HG02938 (cell line): ENCODE measurements at regions not wholly inside any gene's neighbourhood (a gene's known extent, or its start where the extent isn't known, plus 50 kb on each side); places are given as distances from the start of the nearest gene placed in this dataset.

Experiments used
- ATAC-seq: cut with Tn5 transposase; IDR thresholded peaks from one replicate; pipeline ENCODE4 v1.9.1; 2021; ENCODE audit warnings: mild to moderate bottlenecking, moderate library complexity; ENCODE audit not compliant: unreplicated experiment

GRCh38 chr20:19807946-19808330 lies 49.9 kb downstream of the RIN2 start:
- no peak for ATAC-seq

- ATAC-seq: no peak
Measured at GRCh38 chr20:19808498-19808897, 50.4 kb downstream of the RIN2 start.

GRCh38 chr20:19809505-19809904 lies 51.4 kb downstream of the RIN2 start:
- no peak for ATAC-seq

GRCh38 chr20:19811231-19811630 lies 53.2 kb downstream of the RIN2 start:
- ATAC-seq: no peak

GRCh38 chr20:19812056-19812455 lies 54.0 kb downstream of the RIN2 start:
- ATAC-seq: no peak

GRCh38 chr20:19812696-19813095 lies 54.6 kb downstream of the RIN2 start:
- ATAC-seq: no peak

GRCh38 chr20:19813846-19814640 lies 56.0 kb downstream of the RIN2 start:
- no peak for ATAC-seq

GRCh38 chr20:19815553-19815991 lies 57.5 kb downstream of the RIN2 start:
- no peak for ATAC-seq

- ATAC-seq: no peak
Measured at GRCh38 chr20:19816386-19816785, 58.3 kb downstream of the RIN2 start.

- no peak for ATAC-seq
Measured at GRCh38 chr20:19817017-19817416, 59.0 kb downstream of the RIN2 start.

GRCh38 chr20:19819149-19819548 lies 61.1 kb downstream of the RIN2 start:
- ATAC-seq: no peak

GRCh38 chr20:19820555-19821211 lies 62.6 kb downstream of the RIN2 start:
- ATAC-seq: no peak

GRCh38 chr20:19821606-19822005 lies 63.5 kb downstream of the RIN2 start:
- no peak for ATAC-seq

GRCh38 chr20:19823216-19823615 lies 65.2 kb downstream of the RIN2 start:
- no peak for ATAC-seq

GRCh38 chr20:19823971-19824370 lies 65.9 kb downstream of the RIN2 start:
- ATAC-seq: no peak

GRCh38 chr20:19824861-19825260 lies 66.8 kb downstream of the RIN2 start:
- no peak for ATAC-seq

- ATAC-seq: no peak
Measured at GRCh38 chr20:19826179-19826914, 68.3 kb downstream of the RIN2 start.

GRCh38 chr20:19827818-19828217 lies 69.8 kb downstream of the RIN2 start:
- no peak for ATAC-seq

- ATAC-seq: peak; percentile 93
Measured at GRCh38 chr20:19828232-19828631, 70.2 kb downstream of the RIN2 start.

GRCh38 chr20:19830211-19830785 lies 72.2 kb downstream of the RIN2 start:
- ATAC-seq: no peak

- no peak for ATAC-seq
Measured at GRCh38 chr20:19832875-19833274, 74.8 kb downstream of the RIN2 start.
